ENCODE measurements at regions not wholly inside any gene's neighbourhood (a gene's known extent, or its start where the extent isn't known, plus 50 kb on each side); places are given as distances from the start of the nearest gene placed in this dataset.
"Not testable (repeated sequence)": the region's sequence is repeated elsewhere in the genome, so short reads cannot be mapped to it uniquely, and the experiment has no call there.

DNA sequence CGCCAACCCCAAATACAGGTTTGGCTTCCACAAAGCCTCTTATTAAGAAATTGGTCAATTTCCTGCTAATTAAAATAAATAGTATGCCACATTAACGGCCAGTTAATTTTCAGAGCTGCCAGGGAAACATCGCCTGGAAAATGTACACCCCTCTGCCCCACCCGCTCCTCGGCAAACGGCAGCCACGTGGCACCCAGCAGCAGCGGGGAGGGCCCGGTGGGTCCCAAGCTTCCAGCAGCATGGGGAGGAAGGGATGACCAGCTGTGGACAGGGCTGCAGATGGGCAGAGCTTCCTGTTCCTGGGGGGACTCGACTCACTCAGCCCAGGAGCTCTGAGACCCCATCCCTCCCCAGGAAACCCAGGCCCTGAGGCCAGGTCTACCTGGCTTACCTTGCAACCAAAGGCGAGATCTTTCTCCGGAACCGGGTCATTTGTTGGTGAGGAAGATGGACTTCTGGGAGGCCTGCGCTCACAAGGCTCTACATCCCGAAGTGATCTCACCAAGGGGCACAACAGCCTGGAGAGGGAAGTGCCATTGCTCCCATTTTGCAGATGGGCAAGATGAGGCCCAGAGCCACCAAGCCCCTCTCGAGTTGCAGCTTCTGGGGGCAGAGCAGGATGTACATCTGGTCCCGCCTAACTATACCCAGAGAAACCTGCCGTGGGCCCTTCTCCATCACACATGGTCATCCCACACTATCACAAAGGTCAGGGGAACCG, 68.3 kb downstream of the IGLL1 start:
- no peak for DNase-seq (ENCODE audit: low spot score in 2 of 2)
- Histone ChIP-seq H3K9me3 (no peaks in the 10 kb centered on the region), H3K4me1 (no peaks in the 10 kb centered on the region), H3K36me3 (replicated peaks) (no peaks in the 10 kb centered on the region), H3K4me3 (no peak overlapping the region), H3K27me3 (ENCODE audit: low read depth) (no peaks in the 10 kb centered on the region)
- in situ Hi-C loops (cut with MboI; ENCODE audit: low sequenced_read_pairs), result no loop called here

DNA sequence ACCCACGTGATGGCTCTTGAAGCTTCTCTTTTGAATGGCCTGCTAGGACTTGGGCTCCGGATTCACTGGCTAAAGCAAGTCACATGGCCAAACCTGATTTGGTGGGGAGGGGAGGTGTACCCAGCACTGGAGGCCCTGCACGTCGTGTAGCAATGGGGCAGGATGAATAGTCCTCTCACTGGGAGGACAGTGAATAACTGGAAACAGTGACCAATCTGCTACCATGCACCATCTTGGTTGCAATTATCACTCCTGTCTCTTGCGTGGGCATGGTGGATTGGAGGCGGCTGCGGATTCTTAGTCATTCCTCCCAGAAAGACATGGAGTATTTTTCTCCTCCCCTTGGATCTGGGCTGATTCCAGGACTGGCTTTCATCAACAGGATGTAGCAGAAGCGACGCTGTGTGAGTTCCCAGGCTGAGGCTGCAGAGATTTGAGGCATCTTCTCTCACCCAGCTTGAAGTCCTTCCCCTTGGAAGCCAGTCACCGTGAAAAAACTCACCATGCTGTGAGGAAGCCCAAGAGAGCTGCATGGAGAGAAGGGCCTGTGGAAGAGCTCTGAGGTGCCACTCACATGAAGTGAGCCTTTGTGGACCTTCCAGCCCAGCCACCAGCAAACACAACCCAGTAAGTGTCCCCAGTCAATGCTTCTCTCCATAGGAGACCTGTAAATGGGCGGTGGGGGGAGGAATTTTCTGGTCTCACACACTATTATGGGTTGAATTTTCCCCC, 70.4 kb downstream of the IGLL1 start:
- H3K4me1 ChIP-seq, result no peaks in the 10 kb centered on the region
- no peak overlapping the region for H3K4me3 ChIP-seq
- no peaks in the 10 kb centered on the region for H3K36me3 ChIP-seq (replicated peaks)
- no peaks in the 10 kb centered on the region for H3K27me3 ChIP-seq (ENCODE audit: low read depth)
- no peaks in the 10 kb centered on the region for H3K9me3 ChIP-seq
- in situ Hi-C loops (cut with MboI; ENCODE audit: low sequenced_read_pairs), result no loop called here
- no peak for DNase-seq (ENCODE audit: low spot score in 2 of 2)

DNA sequence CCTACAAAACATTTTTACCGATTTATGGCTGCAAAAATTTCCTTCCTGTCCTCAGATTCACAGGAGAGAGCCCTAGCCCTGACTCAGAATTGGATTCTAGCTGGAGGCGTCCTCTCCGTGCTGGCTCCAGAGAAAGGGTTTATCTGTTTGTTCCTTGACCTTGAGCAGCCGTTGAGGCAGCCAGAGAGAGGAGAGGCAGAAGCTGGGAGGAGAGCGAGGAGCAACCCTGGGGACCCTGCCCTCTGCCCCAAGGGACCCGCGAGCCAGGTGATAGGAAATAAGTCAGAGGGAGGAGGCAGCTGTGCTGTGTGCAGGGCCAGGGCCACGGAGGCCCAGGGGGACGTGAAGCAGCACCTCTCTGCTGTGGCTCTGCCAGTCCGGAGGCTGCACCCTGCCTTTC, 75.6 kb downstream of the IGLL1 start:
- Histone ChIP-seq H3K9me3 (no peaks in the 10 kb centered on the region), H3K36me3 (replicated peaks) (no peaks in the 10 kb centered on the region), H3K27me3 (ENCODE audit: low read depth) (no peaks in the 10 kb centered on the region), H3K4me1 (no peaks in the 10 kb centered on the region), H3K4me3 (no peak overlapping the region)
- no peak for DNase-seq (ENCODE audit: low spot score in 2 of 2)
- in situ Hi-C loops (cut with MboI; ENCODE audit: low sequenced_read_pairs), result no loop called here

DNA sequence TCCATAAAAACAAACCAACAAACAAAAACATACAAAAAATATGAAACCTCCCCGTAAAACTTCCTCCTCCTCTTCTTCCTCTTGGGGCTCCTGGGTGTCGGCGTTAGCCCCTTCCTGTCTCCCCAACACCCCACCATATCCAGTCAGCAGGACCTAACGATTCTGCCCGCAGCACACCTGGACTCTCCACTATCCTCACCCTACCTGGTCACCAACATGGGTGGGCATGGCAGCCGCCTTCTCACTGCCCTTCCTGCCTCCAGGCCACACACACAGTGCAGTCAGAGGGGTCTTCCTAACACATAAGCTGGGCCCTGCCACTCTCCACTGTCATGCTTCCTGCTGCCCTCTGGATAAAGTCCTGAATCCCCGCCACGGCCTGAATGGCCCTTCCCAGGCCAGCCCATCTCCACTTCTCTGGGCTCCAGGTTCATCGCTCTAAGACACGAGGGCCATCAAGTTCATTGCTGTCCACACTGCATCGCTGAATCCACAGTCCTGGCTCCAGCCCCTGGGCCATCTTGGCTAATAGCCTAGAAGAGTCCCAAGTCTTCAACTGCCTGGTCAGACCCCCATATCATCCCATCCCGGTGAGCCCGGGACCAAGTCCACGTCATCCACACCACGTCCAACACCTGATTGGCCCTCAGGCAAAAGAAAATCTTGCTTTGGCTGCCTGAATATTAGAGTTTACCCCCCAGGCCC, 76.2 kb downstream of the IGLL1 start:
- no peaks in the 10 kb centered on the region for H3K36me3 ChIP-seq (replicated peaks)
- no peak overlapping the region for H3K4me3 ChIP-seq
- DNase-seq (ENCODE audit: low spot score in 2 of 2), result no peak
- H3K4me1 ChIP-seq, result no peaks in the 10 kb centered on the region
- in situ Hi-C loops (cut with MboI; ENCODE audit: low sequenced_read_pairs), result no loop called here
- H3K27me3 ChIP-seq (ENCODE audit: low read depth), result no peaks in the 10 kb centered on the region
- H3K9me3 ChIP-seq, result no peaks in the 10 kb centered on the region

DNA sequence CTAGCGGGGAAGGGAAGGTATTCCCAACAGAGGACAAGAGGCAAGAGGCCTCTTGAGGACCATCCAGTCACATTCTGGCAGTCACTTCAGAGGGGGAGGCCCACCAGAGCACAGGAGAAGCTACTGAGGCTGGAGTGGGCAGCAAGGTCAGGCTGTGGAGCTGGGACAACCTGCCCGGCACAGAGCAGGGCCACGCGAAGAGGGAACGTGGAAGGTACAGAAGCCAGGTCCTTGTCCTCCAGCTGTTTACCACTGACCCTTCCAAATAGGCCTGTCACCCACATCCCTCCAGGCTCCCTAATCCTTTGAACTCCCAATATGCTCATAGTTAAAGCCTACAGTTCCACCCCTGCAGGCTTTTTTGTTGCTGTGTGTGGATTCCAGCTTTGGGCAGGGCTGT, 76.9 kb downstream of the IGLL1 start:
- H3K36me3 ChIP-seq (replicated peaks), result no peaks in the 10 kb centered on the region
- no peaks in the 10 kb centered on the region for H3K9me3 ChIP-seq
- H3K4me1 ChIP-seq, result no peaks in the 10 kb centered on the region
- no peak overlapping the region for H3K4me3 ChIP-seq
- DNase-seq (ENCODE audit: low spot score in 2 of 2), result no peak
- in situ Hi-C loops (cut with MboI; ENCODE audit: low sequenced_read_pairs), result no loop called here
- H3K27me3 ChIP-seq (ENCODE audit: low read depth), result no peaks in the 10 kb centered on the region

DNA sequence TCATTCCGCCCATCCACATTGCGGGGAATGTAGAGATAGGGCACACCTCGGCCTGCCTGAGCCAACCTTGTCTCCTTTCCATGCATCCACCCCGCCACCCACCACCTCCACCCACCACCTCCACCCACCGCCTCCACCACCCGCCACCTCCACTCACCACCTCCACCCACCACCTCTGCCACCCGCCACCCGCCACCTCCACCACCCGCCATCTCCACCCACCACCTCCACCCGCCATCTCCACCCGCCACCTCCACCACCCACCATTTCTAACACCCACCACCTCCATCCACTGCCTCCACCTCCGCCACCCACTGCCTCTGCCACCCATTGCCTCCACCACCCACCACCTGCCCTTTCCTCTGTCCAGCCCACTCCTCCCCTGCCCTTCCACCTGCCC, 78.4 kb downstream of the IGLL1 start:
- Histone ChIP-seq H3K27me3 (ENCODE audit: low read depth) (no peaks in the 10 kb centered on the region), H3K4me1 (no peaks in the 10 kb centered on the region), H3K4me3 (no peak overlapping the region), H3K9me3 (no peaks in the 10 kb centered on the region), H3K36me3 (replicated peaks) (no peaks in the 10 kb centered on the region)
- in situ Hi-C loops (cut with MboI; ENCODE audit: low sequenced_read_pairs), result no loop called here
- no peak for DNase-seq (ENCODE audit: low spot score in 2 of 2)

DNA sequence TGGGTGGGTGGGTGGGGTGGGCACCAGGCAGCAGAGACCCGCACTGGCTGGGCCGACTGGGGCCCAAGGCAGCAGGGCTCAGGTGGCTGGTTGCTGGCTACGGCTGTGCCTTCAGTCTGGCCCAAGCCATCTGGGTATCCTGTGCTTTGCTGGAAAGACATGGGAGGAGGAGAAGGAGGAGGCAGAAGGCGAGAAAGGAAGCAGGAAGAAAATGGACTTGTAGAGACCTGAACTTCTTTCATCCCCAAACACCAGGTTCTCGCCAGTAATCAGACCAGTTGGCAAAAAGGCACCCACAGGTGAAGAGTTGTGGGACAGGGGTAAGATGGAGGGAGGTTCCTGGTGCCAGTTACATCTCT, 78.8 kb downstream of the IGLL1 start:
- H3K4me1 ChIP-seq, result no peaks in the 10 kb centered on the region
- no peaks in the 10 kb centered on the region for H3K36me3 ChIP-seq (replicated peaks)
- no peaks in the 10 kb centered on the region for H3K27me3 ChIP-seq (ENCODE audit: low read depth)
- no peak overlapping the region for H3K4me3 ChIP-seq
- no peak for DNase-seq (ENCODE audit: low spot score in 2 of 2)
- H3K9me3 ChIP-seq, result no peaks in the 10 kb centered on the region
- in situ Hi-C loops (cut with MboI; ENCODE audit: low sequenced_read_pairs), result no loop called here

DNA sequence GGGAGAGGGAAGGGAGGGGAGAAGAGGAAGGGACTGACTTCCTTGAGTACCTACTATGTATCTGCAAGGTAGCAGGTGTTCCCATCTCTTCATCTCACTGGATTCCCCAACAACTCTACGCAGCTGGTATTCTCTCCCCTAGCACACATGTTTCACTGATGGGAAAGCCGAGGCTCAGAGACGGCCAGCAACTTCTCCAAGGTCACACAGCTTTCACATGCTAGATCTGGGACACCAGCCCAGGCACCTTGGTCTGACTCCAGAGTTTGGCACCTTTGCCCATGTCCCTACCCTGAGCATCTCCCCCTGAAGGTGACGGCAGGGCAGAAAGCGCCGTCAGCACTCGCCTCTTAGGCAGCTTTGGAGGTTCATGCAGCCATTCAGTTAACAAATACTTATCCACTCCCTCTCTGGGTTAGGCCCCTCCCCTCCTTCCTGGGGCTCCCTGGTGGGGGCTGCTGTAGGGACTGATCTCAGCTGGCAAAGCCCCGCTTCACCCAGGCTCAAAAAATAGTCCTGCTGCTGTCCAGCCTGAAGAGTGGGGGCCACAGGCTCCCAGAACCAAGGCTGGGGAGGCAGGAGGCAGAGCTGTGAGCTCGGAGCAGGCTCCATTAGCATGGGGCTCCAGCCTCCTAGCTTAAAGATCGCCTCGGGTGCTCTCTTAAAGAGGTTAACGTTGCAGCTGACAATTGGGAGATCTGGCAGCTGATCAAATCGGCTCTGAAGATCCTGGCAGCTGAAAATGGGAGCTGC, 79.4 kb downstream of the IGLL1 start:
- DNase-seq (ENCODE audit: low spot score in 2 of 2), result no peak
- no peaks in the 10 kb centered on the region for H3K36me3 ChIP-seq (replicated peaks)
- H3K4me3 ChIP-seq, result no peak overlapping the region
- in situ Hi-C loops (cut with MboI; ENCODE audit: low sequenced_read_pairs), result no loop called here
- no peaks in the 10 kb centered on the region for H3K4me1 ChIP-seq
- H3K9me3 ChIP-seq, result no peaks in the 10 kb centered on the region
- no peaks in the 10 kb centered on the region for H3K27me3 ChIP-seq (ENCODE audit: low read depth)

DNA sequence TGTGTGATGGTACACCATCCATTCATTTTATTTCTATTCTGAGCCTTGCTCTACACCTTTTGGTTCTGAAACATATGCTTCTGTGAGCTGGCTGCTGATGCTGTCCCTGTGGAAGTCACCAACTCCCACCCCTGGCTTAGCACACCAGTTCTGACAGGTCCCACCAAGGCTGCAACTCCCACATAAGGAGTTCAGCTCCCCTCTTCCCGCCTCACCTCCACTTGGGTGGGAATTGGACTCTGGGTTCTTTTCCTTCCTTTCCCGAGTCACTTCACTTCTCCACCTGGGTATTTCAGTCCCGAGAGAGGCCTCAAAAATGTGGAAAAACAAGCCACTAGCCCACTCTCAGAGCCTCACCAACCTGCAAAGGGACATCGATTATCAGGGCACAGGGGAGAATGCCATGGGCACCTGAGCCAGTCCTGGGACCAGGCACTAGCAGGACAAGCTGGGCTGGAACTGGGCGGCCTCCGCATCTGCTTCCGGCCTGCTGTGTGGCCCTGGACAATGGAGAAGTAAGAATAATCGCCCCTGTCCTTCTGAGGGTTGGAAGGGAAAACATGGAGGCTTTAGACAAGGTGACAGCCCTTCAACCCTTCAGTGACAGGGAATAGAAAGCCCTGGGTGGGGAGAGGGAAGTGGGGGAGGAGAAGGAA, 80.1 kb downstream of the IGLL1 start:
- Histone ChIP-seq H3K4me1 (no peaks in the 10 kb centered on the region), H3K27me3 (ENCODE audit: low read depth) (no peaks in the 10 kb centered on the region), H3K36me3 (replicated peaks) (no peaks in the 10 kb centered on the region), H3K9me3 (no peaks in the 10 kb centered on the region), H3K4me3 (no peak overlapping the region)
- no peak for DNase-seq (ENCODE audit: low spot score in 2 of 2)
- in situ Hi-C loops (cut with MboI; ENCODE audit: low sequenced_read_pairs), result no loop called here

DNA sequence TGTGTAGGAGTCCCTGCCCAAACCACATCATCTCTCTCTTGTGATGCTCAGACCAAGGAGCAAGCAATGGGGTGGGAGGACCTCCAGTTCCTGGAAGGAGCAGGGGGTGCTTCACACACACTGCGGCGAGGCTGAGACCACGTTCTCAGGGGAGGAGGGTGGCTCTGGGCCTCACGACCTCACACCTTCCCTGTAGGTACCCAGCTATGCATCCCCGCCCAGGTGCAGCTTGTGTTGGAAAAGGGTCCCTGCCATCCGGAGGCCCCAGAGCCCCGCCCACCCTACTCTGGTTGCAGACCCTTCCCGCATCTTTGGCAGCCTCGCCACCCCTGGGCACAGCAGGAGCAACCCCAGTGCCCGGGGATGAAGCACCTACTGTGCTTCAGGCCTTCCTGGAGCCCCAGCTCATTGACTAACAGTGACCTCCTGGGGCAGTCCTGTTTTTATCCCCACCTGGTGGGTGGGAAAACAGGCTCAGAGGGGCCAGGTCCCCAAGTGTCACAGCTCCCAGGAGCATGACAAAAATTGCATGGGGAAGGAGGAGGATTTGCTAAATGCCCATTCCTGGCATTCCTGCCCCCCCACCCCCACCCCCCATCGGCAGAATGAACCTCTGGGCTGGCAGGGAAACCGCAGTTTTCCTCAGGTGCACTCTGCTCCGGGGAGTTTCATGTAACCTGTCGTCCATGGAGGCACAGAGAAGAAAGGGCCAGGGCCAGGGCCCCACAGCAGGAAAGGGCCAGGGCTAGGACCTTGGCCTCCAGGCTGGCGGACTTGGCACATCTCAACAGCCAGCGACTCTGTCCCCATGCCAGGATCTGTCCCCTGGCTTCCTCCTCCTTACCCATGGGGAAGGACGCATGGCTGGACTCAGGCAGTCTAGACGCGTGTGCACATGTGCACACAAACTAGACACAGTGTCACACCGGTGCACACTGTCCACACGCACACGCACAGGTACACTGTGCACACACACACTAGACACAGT, 81.0 kb downstream of the IGLL1 start:
- no peaks in the 10 kb centered on the region for H3K9me3 ChIP-seq
- no peaks in the 10 kb centered on the region for H3K27me3 ChIP-seq (ENCODE audit: low read depth)
- DNase-seq (ENCODE audit: low spot score in 2 of 2), result no peak
- in situ Hi-C loops (cut with MboI; ENCODE audit: low sequenced_read_pairs), result no loop called here
- no peaks in the 10 kb centered on the region for H3K4me1 ChIP-seq
- H3K36me3 ChIP-seq (replicated peaks), result no peaks in the 10 kb centered on the region
- no peak overlapping the region for H3K4me3 ChIP-seq

DNA sequence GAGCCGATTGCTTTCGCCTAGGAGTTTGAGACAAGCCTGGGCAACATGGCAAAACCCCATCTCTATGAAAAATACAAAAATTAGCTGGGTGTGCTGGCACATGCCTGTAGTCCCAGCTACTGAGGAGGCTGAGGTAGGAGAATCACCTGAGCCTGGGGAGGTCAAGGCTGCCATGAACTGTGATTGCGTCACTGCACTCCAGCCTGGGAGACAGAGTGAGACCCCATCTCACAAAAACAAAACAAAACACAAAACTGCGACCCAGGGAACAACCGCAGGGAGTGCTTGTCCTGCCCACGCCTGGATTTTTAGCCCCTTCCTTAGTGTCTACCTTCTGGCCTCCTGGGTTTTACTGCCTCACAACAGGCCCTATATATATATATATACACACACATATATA, 82.2 kb downstream of the IGLL1 start:
- H3K36me3 ChIP-seq (replicated peaks); H3K9me3 ChIP-seq; H3K27me3 ChIP-seq (ENCODE audit: low read depth); DNase-seq (ENCODE audit: low spot score in 2 of 2); H3K4me3 ChIP-seq; in situ Hi-C loops (cut with MboI; ENCODE audit: low sequenced_read_pairs); H3K4me1 ChIP-seq: not testable (repeated sequence)

DNA sequence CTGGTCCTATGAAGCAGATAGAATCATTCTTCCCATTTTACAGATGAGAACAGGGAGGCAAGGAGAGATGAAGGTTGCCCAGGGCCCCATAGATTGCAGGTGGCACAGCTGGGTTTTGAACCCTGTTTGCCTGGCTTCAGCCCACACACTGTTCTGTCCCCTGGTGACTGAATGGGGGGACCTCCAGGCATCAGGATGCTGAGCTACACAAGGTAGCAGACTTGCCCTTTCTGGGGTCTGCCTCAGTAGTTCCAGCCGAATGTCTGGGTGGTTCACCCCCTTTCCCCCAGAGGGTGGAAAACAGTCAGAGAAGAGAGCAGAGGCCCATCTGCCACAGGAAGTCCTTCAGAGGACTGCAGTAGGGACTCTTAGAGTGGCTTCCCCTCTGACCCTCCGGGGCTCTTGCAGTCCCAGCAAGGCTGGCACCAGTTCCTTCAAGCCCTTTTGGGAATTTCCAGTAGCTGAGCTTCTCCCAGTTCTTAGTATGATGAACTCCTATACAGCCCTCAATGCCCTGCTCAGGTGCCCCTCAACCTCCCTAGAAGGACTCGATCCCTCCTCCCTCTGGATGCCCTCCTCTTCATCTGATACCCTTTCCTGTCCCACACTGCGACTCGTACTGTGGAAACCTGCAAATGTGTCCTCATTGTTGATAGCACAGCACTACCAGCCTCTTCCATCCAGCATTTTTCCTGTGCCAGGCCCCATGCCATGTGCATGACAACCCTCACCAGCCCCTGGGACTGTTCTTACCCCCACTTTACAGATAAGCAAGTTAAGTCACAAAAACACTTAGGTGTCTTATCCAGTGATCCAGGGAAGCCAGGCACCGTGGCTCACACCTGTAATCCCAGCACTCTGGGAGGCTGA, 82.8 kb downstream of the IGLL1 start:
- Histone ChIP-seq H3K9me3 (no peaks in the 10 kb centered on the region), H3K4me3 (no peak overlapping the region), H3K4me1 (no peaks in the 10 kb centered on the region), H3K27me3 (ENCODE audit: low read depth) (no peaks in the 10 kb centered on the region), H3K36me3 (replicated peaks) (no peaks in the 10 kb centered on the region)
- in situ Hi-C loops (cut with MboI; ENCODE audit: low sequenced_read_pairs), result no loop called here
- DNase-seq (ENCODE audit: low spot score in 2 of 2), result no peak

Data from HAP-1 (cell line).